ENCODE measurements at regions not wholly inside any gene's neighbourhood (a gene's known extent, or its start where the extent isn't known, plus 50 kb on each side); places are given as distances from the start of the nearest gene placed in this dataset.
A peak's percentile ranks its signal among the peaks of the same experiment; 100 is the strongest.

- DNase-seq (ENCODE audit: low spot score) = no peak
- in situ Hi-C loops (cut with MboI; ENCODE audit: low pct_unique_long_range_greater_than_20kb, low sequenced_read_pairs, unreplicated experiment) = loop anchor here (25.0 kb wide), 1 partner anchor 924 kb away; no protein-coding TSS in a partner anchor
- no peak for TF ChIP-seq CTCF (IDR thresholded peaks at IDR 0.05; ENCODE audit: extremely low read depth, insufficient read depth, missing control alignments)
Observed at GRCh38 chr1:14113271-14113670, 413.3 kb downstream of the PRDM2 start.

GRCh38 chr1:14113841-14114567 is 414.0 kb downstream of the PRDM2 start:
- DNase-seq (ENCODE audit: low spot score) = peak; percentile 36

GRCh38 chr1:14115976-14116375 is 416.0 kb downstream of the PRDM2 start:
- no peak for TF ChIP-seq CTCF (IDR thresholded peaks at IDR 0.05; ENCODE audit: extremely low read depth, insufficient read depth, missing control alignments)
- DNase-seq (ENCODE audit: low spot score) = no peak
- in situ Hi-C loops (cut with MboI; ENCODE audit: low pct_unique_long_range_greater_than_20kb, low sequenced_read_pairs, unreplicated experiment) = loop anchor here (25.0 kb wide), 1 partner anchor 921 kb away; no protein-coding TSS in a partner anchor

More at GRCh38 chr1:14113841-14114567, 414.0 kb downstream of the PRDM2 start:
- in situ Hi-C loops (cut with MboI; ENCODE audit: low pct_unique_long_range_greater_than_20kb, low sequenced_read_pairs, unreplicated experiment) = loop anchor here (25.0 kb wide), 1 partner anchor 923 kb away; no protein-coding TSS in a partner anchor
- TF ChIP-seq CTCF (IDR thresholded peaks at IDR 0.05; ENCODE audit: extremely low read depth, insufficient read depth, missing control alignments) = peak; percentile 53

GRCh38 chr1:14117700-14118099 is 417.7 kb downstream of the PRDM2 start:
- no peak for DNase-seq (ENCODE audit: low spot score)
- in situ Hi-C loops (cut with MboI; ENCODE audit: low pct_unique_long_range_greater_than_20kb, low sequenced_read_pairs, unreplicated experiment) = loop anchor here (25.0 kb wide), 1 partner anchor 920 kb away; no protein-coding TSS in a partner anchor
- no peak for TF ChIP-seq CTCF (IDR thresholded peaks at IDR 0.05; ENCODE audit: extremely low read depth, insufficient read depth, missing control alignments)

GRCh38 chr1:14118691-14119485 is 418.9 kb downstream of the PRDM2 start:
- in situ Hi-C loops (cut with MboI; ENCODE audit: low pct_unique_long_range_greater_than_20kb, low sequenced_read_pairs, unreplicated experiment) = loop anchor here (25.0 kb wide), 1 partner anchor 918 kb away; no protein-coding TSS in a partner anchor
- no peak for DNase-seq (ENCODE audit: low spot score)
- TF ChIP-seq CTCF (IDR thresholded peaks at IDR 0.05; ENCODE audit: extremely low read depth, insufficient read depth, missing control alignments) = no peak

GRCh38 chr1:14120895-14121294 is 420.9 kb downstream of the PRDM2 start:
- TF ChIP-seq CTCF (IDR thresholded peaks at IDR 0.05; ENCODE audit: extremely low read depth, insufficient read depth, missing control alignments) = no peak
- DNase-seq (ENCODE audit: low spot score) = no peak
- in situ Hi-C loops (cut with MboI; ENCODE audit: low pct_unique_long_range_greater_than_20kb, low sequenced_read_pairs, unreplicated experiment) = loop anchor here (25.0 kb wide), 1 partner anchor 916 kb away; no protein-coding TSS in a partner anchor

All from GM13977 (cell line).